GM13977 (cell line): ENCODE measurements at regions not wholly inside any gene's neighbourhood (a gene's known extent, or its start where the extent isn't known, plus 50 kb on each side); places are given as distances from the start of the nearest gene placed in this dataset.

Experiments
- DNase-seq: peaks from one replicate; pipeline ENCODE4 v3.0.0; 2012; ENCODE audit warnings: low spot score
- CTCF ChIP-seq: IDR thresholded peaks from 2 replicates; pipeline ENCODE4 v1.5.1; 2012; ENCODE audit warnings: mild to moderate bottlenecking, control low read depth; ENCODE audit not compliant: insufficient read depth; ENCODE audit errors: extremely low read depth, missing control alignments
- in situ Hi-C: fragments of 300-500 bp; cut with MboI; formaldehyde crosslinking; loops from one replicate; pipeline ENCODE4 v1.12.0; 2022; ENCODE audit warnings: low sequenced_read_pairs, low pct_unique_long_range_greater_than_20kb, mixed read lengths, inconsistent platforms; ENCODE audit not compliant: unreplicated experiment

DNA sequence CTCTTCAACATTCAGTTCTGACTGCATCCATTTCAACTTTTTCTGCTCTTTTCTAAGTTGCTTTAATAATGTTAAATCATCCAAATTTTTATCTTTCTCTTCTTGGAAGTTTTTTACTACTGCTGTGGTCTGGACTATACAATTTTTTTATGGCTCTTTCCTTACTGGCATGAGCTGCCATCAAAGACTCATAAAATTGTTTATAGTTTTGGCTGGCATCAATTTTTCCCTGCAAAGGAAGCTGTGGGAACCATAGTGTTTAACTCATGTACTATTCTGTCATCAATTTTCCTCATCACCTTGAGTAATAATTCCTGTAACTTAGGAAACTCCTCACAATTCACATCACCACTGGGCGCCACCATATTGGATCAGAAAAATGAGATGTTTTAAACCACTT is 77.6 kb upstream of the A1CF start:
- no peak for TF ChIP-seq CTCF
- DNase-seq, result no peak
- in situ Hi-C loops, result no loop called here

- no peak for TF ChIP-seq CTCF
- in situ Hi-C loops, result no loop called here
- no peak for DNase-seq
Observed at GRCh38 chr10:50968386-50969091, 83.1 kb upstream of the A1CF start.

- in situ Hi-C loops, result no loop called here
- no peak for TF ChIP-seq CTCF
- DNase-seq, result no peak
Observed at GRCh38 chr10:50972591-50972990, 87.2 kb upstream of the A1CF start.

DNA sequence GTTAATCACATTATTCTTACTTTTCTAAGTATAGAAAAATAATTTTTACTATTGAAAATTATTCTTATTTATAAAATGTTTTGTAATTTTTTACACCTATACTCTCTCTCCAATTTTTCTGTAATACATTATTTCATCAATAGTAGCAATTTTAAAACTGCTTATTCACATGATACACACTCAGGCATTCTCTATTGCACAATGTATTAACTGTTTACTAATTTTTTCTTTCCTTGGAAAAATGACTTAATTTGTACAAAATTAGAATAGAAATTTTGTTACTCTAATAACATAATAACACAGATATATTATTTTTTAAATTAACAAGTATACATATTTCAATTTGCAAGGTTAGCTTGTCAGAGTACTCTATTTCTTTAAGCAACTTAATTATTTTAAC is 92.9 kb upstream of the PRKG1 start:
- DNase-seq, result no peak
- TF ChIP-seq CTCF, result no peak
- in situ Hi-C loops, result no loop called here

- in situ Hi-C loops, result no loop called here
- TF ChIP-seq CTCF, result no peak
- no peak for DNase-seq
Observed at GRCh38 chr10:50981904-50982303, 92.4 kb upstream of the PRKG1 start.

- in situ Hi-C loops, result no loop called here
- no peak for TF ChIP-seq CTCF
- DNase-seq, result no peak
Observed at GRCh38 chr10:50982989-50983388, 91.3 kb upstream of the PRKG1 start.
